HG02852 (cell line): ENCODE measurements at regions not wholly inside any gene's neighbourhood (a gene's known extent, or its start where the extent isn't known, plus 50 kb on each side); places are given as distances from the start of the nearest gene placed in this dataset.
"Not testable (repeated sequence)": the region's sequence is repeated elsewhere in the genome, so short reads cannot be mapped to it uniquely, and the experiment has no call there.

Source experiments
- ATAC-seq: cut with Tn5 transposase; IDR thresholded peaks from one replicate; pipeline ENCODE4 v1.9.1; 2021; ENCODE audit warnings: mild to moderate bottlenecking, moderate library complexity; ENCODE audit not compliant: unreplicated experiment

GRCh38 chr12:9543341-9543740, 64.4 kb downstream of the KLRB1 start:
- not testable (repeated sequence) for ATAC-seq

- ATAC-seq, result not testable (repeated sequence)
Observed at GRCh38 chr12:9542827-9543226, 64.9 kb downstream of the KLRB1 start.

- not testable (repeated sequence) for ATAC-seq
Observed at GRCh38 chr12:9515925-9516324, 91.8 kb downstream of the KLRB1 start.

GRCh38 chr12:9512695-9513094, 95.0 kb downstream of the KLRB1 start:
- not testable (repeated sequence) for ATAC-seq

- ATAC-seq, result not testable (repeated sequence)
Observed at GRCh38 chr12:9510392-9511011, 97.2 kb downstream of the KLRB1 start.

DNA sequence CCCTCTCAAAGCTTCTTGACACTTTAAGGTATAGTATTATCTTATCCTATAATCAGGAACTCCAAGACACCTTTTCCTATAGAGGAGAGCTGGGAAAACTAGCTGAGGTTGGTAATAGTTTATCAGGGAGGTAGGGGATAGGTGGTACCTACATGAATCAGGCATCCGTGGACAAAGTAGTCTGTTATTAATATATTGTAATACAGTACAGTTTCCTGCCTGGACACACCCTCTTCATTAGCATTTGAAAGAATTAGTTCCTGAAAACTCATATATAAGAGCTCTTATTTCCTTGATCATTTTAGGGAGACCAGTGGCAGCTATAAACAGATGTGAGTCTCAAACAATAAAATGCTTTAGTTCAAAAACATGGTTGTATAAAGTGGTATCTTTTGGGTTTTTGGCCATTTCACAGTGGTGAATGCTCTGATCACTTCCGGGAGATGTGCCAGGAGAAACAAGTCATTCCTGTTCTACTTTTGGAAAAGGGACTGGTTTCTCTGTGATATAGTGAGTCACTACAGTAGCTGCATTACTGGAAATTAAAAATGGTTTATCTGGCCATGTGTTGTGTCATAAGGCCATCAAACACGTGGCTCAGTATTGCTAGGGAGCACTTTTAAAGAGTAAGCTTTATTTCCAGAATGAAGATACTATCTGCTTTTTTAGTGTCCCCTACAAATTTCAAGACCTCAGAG, 98.1 kb downstream of the KLRB1 start:
- no peak for ATAC-seq

GRCh38 chr12:9506746-9507145, 101.0 kb downstream of the KLRB1 start:
- ATAC-seq, result no peak

- ATAC-seq, result not testable (repeated sequence)
Observed at GRCh38 chr12:9503384-9503783, 104.3 kb downstream of the KLRB1 start.

DNA sequence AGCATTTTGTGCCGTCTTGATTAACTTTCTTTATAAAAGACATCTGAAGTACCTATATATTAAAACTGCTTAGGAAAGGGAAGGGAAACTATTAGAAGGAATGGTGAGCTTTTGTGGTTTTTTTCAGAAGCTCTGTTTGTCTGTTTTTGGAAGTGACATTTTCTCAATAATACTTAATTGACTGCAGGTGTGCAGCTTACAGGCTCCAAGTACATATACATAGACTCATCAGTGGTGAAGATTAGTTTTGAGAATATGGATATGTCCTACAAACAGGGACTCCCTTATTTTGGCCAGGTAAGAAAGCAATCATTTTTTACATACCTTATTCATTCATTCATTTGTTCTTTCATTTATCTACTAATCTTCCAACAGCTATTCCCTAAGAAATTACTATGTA, 104.9 kb downstream of the KLRB1 start:
- not testable (repeated sequence) for ATAC-seq

DNA sequence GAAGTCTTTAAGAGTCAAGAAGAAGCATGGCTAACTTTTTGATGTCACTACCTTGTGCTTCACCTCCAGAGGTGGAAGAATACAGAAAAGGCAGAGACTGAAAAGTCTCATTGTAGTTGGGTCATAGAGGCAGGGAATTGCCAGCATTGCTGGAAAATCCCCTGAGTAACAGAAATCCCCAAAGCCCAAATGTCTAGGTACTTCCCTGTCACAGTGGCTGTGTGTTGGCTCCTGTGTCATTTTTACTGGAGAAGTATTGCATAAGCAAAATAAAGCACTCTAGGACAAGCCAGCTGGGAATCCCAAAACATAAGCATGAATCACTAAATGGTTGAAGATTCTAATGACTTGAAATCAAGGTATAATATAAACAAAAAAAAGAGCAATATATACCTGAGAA, 114.4 kb downstream of the KLRB1 start:
- not testable (repeated sequence) for ATAC-seq

- not testable (repeated sequence) for ATAC-seq
Observed at GRCh38 chr12:9481289-9481688, 126.4 kb downstream of the KLRB1 start.

DNA sequence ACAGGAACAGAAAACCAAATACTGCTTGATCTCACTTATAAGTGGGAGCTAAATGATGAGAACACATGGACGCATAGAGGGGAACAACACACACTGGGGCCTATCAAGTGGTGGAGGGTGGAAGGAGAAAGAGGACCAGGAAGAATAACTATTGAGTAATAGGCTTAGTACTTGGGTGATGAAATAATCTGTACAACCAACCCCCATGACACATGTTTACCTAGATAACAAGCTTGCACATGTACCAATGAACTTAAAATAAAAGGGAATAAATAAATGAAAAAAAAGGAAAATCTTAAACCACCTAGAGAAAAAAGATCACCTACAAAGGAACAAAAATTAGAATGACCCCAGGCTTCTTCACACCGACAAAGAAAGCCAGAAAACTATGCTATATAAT, 133.5 kb downstream of the KLRB1 start:
- ATAC-seq, result not testable (repeated sequence)

DNA sequence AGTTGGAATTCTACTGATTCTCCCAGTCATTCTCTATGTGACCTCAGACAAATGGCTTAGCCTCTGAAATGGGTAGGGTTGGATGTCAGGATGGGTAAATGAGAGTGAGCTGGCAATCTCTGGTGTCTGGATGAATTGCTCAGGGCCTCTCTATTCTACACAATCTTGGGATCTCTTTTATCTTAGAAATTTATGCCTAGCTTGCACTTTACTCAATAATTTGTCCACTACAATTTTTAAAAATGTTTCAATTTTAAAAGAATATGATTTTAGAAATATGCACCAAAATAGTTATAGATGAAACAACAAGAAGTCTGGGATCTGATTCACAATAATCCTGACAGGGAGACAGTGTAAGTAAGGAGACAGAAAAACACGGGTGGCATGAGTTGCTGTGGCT, 134.1 kb downstream of the KLRB1 start:
- not testable (repeated sequence) for ATAC-seq

DNA sequence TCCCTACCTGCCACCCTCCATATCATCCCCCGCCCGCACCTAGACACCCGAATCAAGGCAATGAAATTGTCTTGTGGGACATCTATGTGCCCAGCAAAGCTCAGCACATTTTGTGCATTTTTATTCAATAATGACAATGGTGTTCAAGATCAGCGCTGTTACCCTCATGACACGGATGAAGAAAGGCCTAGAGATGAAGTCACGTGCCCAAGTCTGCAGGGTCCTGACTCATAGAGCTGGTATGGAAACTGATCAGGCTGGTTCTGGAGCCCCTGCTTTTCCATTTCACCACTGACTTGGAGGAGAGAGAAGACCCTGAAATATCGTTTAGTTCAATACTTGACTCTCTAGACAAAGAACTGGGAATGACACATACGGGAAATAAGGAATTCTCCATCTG, 136.2 kb downstream of the KLRB1 start:
- not testable (repeated sequence) for ATAC-seq

DNA sequence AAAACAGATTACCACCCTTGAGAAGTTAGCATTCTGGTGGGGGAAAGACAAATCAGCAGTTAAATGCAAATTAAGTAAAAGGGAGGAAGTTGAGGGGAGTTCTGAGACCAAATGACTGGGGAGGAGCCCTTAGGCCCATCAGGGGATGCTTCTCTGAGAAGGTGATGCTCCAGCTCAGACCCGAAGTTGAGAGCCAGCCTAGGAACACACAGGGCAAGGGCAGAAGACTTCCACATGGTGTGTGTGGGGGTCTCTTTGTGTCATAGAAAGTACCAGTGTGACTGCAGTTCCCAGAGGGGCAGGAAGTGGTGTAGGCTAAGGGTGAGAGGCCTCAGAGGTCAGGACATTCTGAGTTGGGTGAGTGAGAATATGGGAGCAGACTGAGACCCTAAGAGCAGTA, 137.3 kb downstream of the KLRB1 start:
- ATAC-seq, result not testable (repeated sequence)

DNA sequence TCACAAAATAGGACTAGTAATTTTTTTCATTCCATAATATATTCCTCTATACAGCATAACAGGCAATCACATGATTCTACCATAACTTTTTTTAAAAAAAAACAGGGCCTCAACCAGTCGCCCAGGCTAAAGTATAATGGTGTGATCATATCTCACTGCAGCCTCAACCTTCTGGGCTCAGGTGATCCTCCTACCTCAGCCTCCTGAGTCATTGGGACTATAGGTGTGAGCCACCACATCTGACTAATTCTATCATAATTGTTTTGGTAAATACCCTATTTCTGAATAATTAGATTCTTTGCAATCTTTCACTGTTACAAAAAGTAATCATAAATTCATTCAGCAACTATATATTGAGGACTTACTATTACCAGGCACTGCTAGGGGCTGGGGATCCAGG, 137.8 kb downstream of the KLRB1 start:
- not testable (repeated sequence) for ATAC-seq

GRCh38 chr12:9469463-9469862, 138.3 kb downstream of the KLRB1 start:
- ATAC-seq, result not testable (repeated sequence)

DNA sequence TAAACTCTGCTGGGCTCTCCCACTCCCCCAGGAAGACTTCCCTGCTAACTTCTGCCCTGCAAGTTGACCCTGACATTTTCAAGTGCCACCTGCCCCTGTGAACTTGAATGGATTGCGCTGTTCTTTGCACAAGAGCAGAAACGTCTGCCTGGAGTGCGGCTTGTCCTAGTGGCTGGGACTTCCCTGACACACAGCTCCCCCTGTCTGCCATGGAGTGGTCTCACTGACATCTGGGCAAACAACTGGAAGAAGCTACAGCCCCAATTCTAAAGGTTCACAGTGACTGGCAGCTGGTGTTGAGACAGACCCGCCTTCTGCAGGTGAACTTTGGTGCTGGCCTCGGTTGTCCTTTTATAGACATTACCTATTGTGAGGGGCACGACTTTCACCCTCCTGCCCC, 138.7 kb downstream of the KLRB1 start:
- ATAC-seq, result not testable (repeated sequence)

DNA sequence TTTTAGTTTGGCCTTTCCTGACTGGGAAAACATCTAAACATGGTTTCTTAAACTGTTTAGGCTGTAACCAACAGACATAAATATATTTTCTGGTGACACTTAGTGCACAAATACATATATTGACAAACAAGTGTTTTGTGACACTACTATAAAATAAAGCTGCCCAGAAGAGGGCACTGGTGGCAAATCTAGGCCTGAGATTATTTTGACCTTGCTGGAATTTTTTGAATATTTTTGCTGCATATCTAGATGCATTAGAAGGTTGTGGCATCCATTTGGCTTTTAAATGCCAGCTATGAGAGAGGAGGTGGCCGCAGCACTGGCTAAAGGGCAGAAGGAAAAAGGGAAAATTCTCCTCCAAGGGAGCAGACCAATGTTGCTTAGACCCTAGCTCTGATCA, 139.6 kb downstream of the KLRB1 start:
- ATAC-seq, result not testable (repeated sequence)

DNA sequence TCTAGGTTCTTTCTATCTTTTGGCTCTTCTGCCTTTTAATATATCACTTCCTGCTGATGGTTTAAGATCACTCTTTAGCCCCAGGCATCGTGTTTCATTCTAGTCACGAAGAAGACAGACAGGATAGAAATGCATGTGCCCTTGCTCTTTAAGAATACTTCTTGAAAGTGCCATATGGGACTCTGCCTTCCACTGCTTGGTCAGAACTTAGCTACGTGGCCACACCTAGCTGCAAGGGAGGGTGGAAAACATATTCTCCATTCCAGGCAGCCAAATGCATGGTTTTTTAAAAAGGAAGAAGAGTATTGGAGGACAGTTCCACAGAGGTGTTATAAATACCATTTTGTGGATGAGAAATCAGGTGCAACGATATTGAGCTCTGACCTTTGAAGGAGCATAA, 143.3 kb downstream of the KLRB1 start:
- ATAC-seq, result no peak

DNA sequence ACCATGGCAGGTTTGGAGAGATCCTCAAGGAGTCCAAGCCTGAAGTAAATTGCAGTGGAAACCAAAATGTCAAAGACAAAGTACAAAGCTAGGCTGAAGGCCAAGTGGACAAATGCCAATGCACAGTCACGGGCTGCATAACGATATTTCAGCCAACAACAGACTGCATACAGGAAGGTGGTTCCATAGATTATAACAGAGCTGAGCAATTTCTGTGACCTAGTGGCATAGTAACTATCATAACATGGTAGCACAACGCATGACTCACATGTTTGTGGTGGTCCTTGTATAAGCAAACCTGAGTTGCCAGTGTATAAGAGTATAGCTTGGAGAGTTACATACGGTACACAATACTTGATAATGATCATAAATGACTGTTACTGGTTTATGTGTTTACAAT, 152.2 kb downstream of the KLRB1 start:
- ATAC-seq, result not testable (repeated sequence)

DNA sequence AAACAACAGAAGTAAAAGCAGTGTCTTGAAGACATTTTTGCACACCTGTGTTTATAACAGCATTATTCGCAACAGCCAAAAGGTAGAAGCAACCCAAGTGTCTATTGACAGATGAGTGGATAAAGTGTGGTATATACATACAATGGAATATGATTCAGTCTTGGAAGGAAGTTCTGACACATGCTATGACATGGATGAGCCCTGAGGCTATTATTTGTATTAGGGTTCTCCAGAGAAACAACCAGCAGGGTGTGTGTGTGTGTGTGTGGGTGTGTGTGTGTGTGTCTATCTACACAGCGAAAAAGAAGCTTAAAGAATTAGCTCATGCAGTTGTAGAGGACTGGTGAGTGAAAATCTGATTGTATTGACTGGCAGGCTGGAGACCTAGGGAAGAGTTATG, 153.7 kb downstream of the KLRB1 start:
- not testable (repeated sequence) for ATAC-seq
